ENCODE measurements at regions not wholly inside any gene's neighbourhood (a gene's known extent, or its start where the extent isn't known, plus 50 kb on each side); places are given as distances from the start of the nearest gene placed in this dataset.

GRCh38 chr16:82232806-82233205, 62.8 kb upstream of the MPHOSPH6 start:
- no peak for DNase-seq (ENCODE audit: low read depth, low spot score)
- no peak overlapping the region for H3K9ac ChIP-seq (replicated peaks; ENCODE audit: extremely low read depth, insufficient read depth, low read length)
- dilution Hi-C loops (cut with MboI; ENCODE audit: extremely low pct_ligation_motif_present, low sequenced_read_pairs) (no loop called here), intact Hi-C loops (cut with micrococcal nuclease) (no loop called here)
- H3K9me3 ChIP-seq (replicated peaks; ENCODE audit: control insufficient read depth, insufficient read depth, low read length) = no peaks in the 10 kb centered on the region
- no TSS peak for BruUV-seq (replicated peaks)
- H3K36me3 ChIP-seq (ENCODE audit: control insufficient read depth in 2 of 2, extremely low read depth in 1 of 2, insufficient read depth in 2 of 2, low read length in 2 of 2) = no peaks in the 10 kb centered on the region
- no peaks in the 10 kb centered on the region for H3K4me1 ChIP-seq (ENCODE audit: control insufficient read depth, extremely low read depth, insufficient read depth, low read length)
- ChIA-PET CTCF (interaction anchor here (4.7 kb wide), 1 partner anchor 292 kb away, joined by 171 read pairs; no protein-coding TSS in a partner anchor), POLR2A (no interaction called here)
- H3K4me3 ChIP-seq (replicated peaks in 1 of 3; ENCODE audit: insufficient read depth in 1 of 3, low read depth in 1 of 3, low read length in 3 of 3) = no peak overlapping the region
- no peak overlapping the region for H3K27ac ChIP-seq (ENCODE audit: insufficient read depth, low read depth, low read length)
- no peak overlapping the region for H2AFZ ChIP-seq (ENCODE audit: low read depth, low read length)
- H4K20me1 ChIP-seq (replicated peaks; ENCODE audit: control insufficient read depth, extremely low read depth, insufficient read depth, low read length) = no peaks in the 10 kb centered on the region
- H3K9me1 ChIP-seq (replicated peaks; ENCODE audit: control insufficient read depth, extremely low read depth, insufficient read depth, low read length) = no peaks in the 10 kb centered on the region
- no peaks in the 10 kb centered on the region for H3K79me2 ChIP-seq (ENCODE audit: control insufficient read depth, insufficient read depth, low read length)
- no peak overlapping the region for H3K4me2 ChIP-seq (ENCODE audit: insufficient read depth, low read length)
- peaks cover 3 to 4% of the 10 kb centered on the region in 2 experiments for H3K27me3 ChIP-seq (ENCODE audit: control insufficient read depth in 2 of 2, insufficient read depth in 2 of 2, low read length in 2 of 2)
- no peak for TF ChIP-seq EZH2 (IDR thresholded peaks at IDR 0.05; ENCODE audit: borderline replicate concordance, low read depth, low read length, severe bottlenecking)
- TF ChIP-seq FOS (IDR thresholded peaks at IDR 0.05; ENCODE audit: borderline replicate concordance, insufficient read depth, low read length) = no peak
- TF ChIP-seq GATA2 (IDR thresholded peaks at IDR 0.05; ENCODE audit: insufficient read depth, insufficient read length, low read depth, low read length) = no peak
- no peak for TF ChIP-seq POLR2A (IDR thresholded peaks at IDR 0.05; ENCODE audit: low read depth, low read length)
- no peak for TF ChIP-seq POLR2AphosphoS5 (IDR thresholded peaks at IDR 0.05; ENCODE audit: insufficient read depth, low read depth, low read length)
- TF ChIP-seq JUN (IDR thresholded peaks at IDR 0.05; ENCODE audit: borderline replicate concordance, insufficient read depth, insufficient read length, low read depth) = no peak
- TF ChIP-seq MYC (IDR thresholded peaks at IDR 0.05; ENCODE audit: low read depth, low read length) = no peak
- no peak for FAIRE-seq

- POLR2A ChIA-PET = no interaction called here
- Histone ChIP-seq H2AFZ (ENCODE audit: low read depth, low read length) (no peak overlapping the region), H3K9me1 (replicated peaks; ENCODE audit: control insufficient read depth, extremely low read depth, insufficient read depth, low read length) (no peaks in the 10 kb centered on the region), H3K9me3 (replicated peaks; ENCODE audit: control insufficient read depth, insufficient read depth, low read length) (no peaks in the 10 kb centered on the region), H3K79me2 (ENCODE audit: control insufficient read depth, insufficient read depth, low read length) (no peaks in the 10 kb centered on the region), H3K4me3 (replicated peaks in 1 of 3; ENCODE audit: insufficient read depth in 1 of 3, low read depth in 1 of 3, low read length in 3 of 3) (no peak overlapping the region), H3K4me2 (ENCODE audit: insufficient read depth, low read length) (no peak overlapping the region), H3K27me3 (ENCODE audit: control insufficient read depth in 2 of 2, insufficient read depth in 2 of 2, low read length in 2 of 2) (peaks cover 7 to 10% of the 10 kb centered on the region in 2 experiments), H4K20me1 (replicated peaks; ENCODE audit: control insufficient read depth, extremely low read depth, insufficient read depth, low read length) (no peaks in the 10 kb centered on the region), H3K27ac (ENCODE audit: insufficient read depth, low read depth, low read length) (no peak overlapping the region), H3K4me1 (ENCODE audit: control insufficient read depth, extremely low read depth, insufficient read depth, low read length) (no peaks in the 10 kb centered on the region), H3K9ac (replicated peaks; ENCODE audit: extremely low read depth, insufficient read depth, low read length) (no peak overlapping the region), H3K36me3 (ENCODE audit: control insufficient read depth in 2 of 2, extremely low read depth in 1 of 2, insufficient read depth in 2 of 2, low read length in 2 of 2) (no peaks in the 10 kb centered on the region)
- no TSS peak for BruUV-seq (replicated peaks)
- intact Hi-C loops (cut with micrococcal nuclease) (no loop called here), dilution Hi-C loops (cut with MboI; ENCODE audit: extremely low pct_ligation_motif_present, low sequenced_read_pairs) (no loop called here)
- no peak for TF ChIP-seq JUN (IDR thresholded peaks at IDR 0.05; ENCODE audit: borderline replicate concordance, insufficient read depth, insufficient read length, low read depth)
- no peak for TF ChIP-seq POLR2AphosphoS5 (IDR thresholded peaks at IDR 0.05; ENCODE audit: insufficient read depth, low read depth, low read length)
- no peak for TF ChIP-seq FOS (IDR thresholded peaks at IDR 0.05; ENCODE audit: borderline replicate concordance, insufficient read depth, low read length)
- TF ChIP-seq GATA2 (IDR thresholded peaks at IDR 0.05; ENCODE audit: insufficient read depth, insufficient read length, low read depth, low read length) = no peak
- TF ChIP-seq MYC (IDR thresholded peaks at IDR 0.05; ENCODE audit: low read depth, low read length) = no peak
- no peak for TF ChIP-seq POLR2A (IDR thresholded peaks at IDR 0.05; ENCODE audit: low read depth, low read length)
- TF ChIP-seq CTCF (IDR thresholded peaks at IDR 0.05; ENCODE audit: extremely low read depth in 1 of 2, insufficient read depth in 1 of 2, low read depth in 1 of 2, low read length in 2 of 2) = no peak
- TF ChIP-seq MAX (IDR thresholded peaks at IDR 0.05; ENCODE audit: insufficient read depth, insufficient read length) = no peak
- TF ChIP-seq EZH2 (IDR thresholded peaks at IDR 0.05; ENCODE audit: borderline replicate concordance, low read depth, low read length, severe bottlenecking) = no peak
- DNase-seq (ENCODE audit: low read depth, low spot score) (no peak), FAIRE-seq (no peak)
- CTCF ChIA-PET = interaction anchor here (0.9 to 4.7 kb wide), 18 partner anchors 11 to 1216 kb away, joined by 3 to 171 read pairs (median 6); no protein-coding TSS in a partner anchor
Measured at GRCh38 chr16:82231008-82231787, 61.2 kb upstream of the MPHOSPH6 start.

Measured in endothelial cell of umbilical vein (primary cell).